GM23338 (cell line): ENCODE measurements at regions not wholly inside any gene's neighbourhood (a gene's known extent, or its start where the extent isn't known, plus 50 kb on each side); places are given as distances from the start of the nearest gene placed in this dataset.

Source experiments
- ATAC-seq: fragments of 200-7000 bp; cut with Tn5 transposase; 3 replicates; pipeline ENCODE4 v1.9.1; 2020
- DNase-seq: peaks from one replicate; pipeline ENCODE4 v3.0.0-alpha.2; 2015; ENCODE audit warnings: low spot score
- H2AFZ ChIP-seq: fragments of 200-600 bp; sonication (generic); 2 replicates; pipeline ENCODE4 v1.8.0; 2016; ENCODE audit warnings: antibody characterized with exemption, mild to moderate bottlenecking, moderate library complexity
- H3F3A ChIP-seq: fragments of 200-600 bp; sonication (generic); replicated peaks from 2 replicates; pipeline ENCODE4 v1.8.0; 2017; ENCODE audit warnings: antibody characterized with exemption, mixed run types, low read depth
- H3K27ac ChIP-seq: fragments of 200-600 bp; sonication (generic); 2 replicates; pipeline ENCODE4 v1.6.1; 2016; ENCODE audit warnings: low read depth
- H3K27me3 ChIP-seq: fragments of 200-600 bp; sonication (generic); 2 replicates; pipeline ENCODE4 v1.8.0; 2016; ENCODE audit warnings: mild to moderate bottlenecking, mixed run types, moderate library complexity; ENCODE audit not compliant: insufficient read depth
- H3K36me3 ChIP-seq: fragments of 200-600 bp; sonication (generic); 2 replicates; pipeline ENCODE4 v1.8.0; 2016; ENCODE audit warnings: mild to moderate bottlenecking; ENCODE audit not compliant: insufficient read depth
- H3K4me1 ChIP-seq: fragments of 200-600 bp; sonication (generic); 2 replicates; pipeline ENCODE4 v1.8.0; 2016; ENCODE audit warnings: mild to moderate bottlenecking, moderate library complexity; ENCODE audit not compliant: insufficient read depth
- H3K4me2 ChIP-seq: fragments of 200-600 bp; sonication (generic); 2 replicates; pipeline ENCODE4 v1.7.1; 2017; ENCODE audit warnings: mixed run types
- H3K4me3 ChIP-seq: fragments of 200-600 bp; sonication (generic); 2 replicates; pipeline ENCODE4 v1.6.1; 2016; ENCODE audit warnings: mixed run types
- H3K79me2 ChIP-seq: fragments of 200-600 bp; sonication (generic); replicated peaks from 2 replicates; pipeline ENCODE4 v1.8.0; 2017; ENCODE audit warnings: mild to moderate bottlenecking; ENCODE audit not compliant: insufficient read depth
- H3K9me2 ChIP-seq: fragments of 200-600 bp; sonication (generic); 2 replicates; pipeline ENCODE4 v1.8.0; 2017; ENCODE audit not compliant: insufficient read depth
- H4K20me1 ChIP-seq: fragments of 200-600 bp; sonication (generic); replicated peaks from 2 replicates; pipeline ENCODE4 v1.8.0; 2017; ENCODE audit warnings: mild to moderate bottlenecking; ENCODE audit not compliant: insufficient read depth
- H3K27ac Mint-ChIP-seq: 2 replicates; pipeline ENCODE4 v1.8.0; 2020; ENCODE audit warnings: inconsistent platforms, mild to moderate bottlenecking, moderate library complexity, mixed read lengths
- H3K27me3 Mint-ChIP-seq: 3 replicates; pipeline ENCODE4 v1.8.0; 2022; ENCODE audit warnings: low read depth, mild to moderate bottlenecking, moderate library complexity, mixed read lengths, inconsistent platforms; ENCODE audit not compliant: insufficient read depth, poor library complexity
- H3K36me3 Mint-ChIP-seq: 3 replicates; pipeline ENCODE4 v1.8.0; 2021; ENCODE audit warnings: low read depth, mild to moderate bottlenecking, inconsistent platforms, moderate library complexity, mixed read lengths
- H3K4me1 Mint-ChIP-seq: 3 replicates; pipeline ENCODE4 v1.8.0; 2020; ENCODE audit warnings: mild to moderate bottlenecking, inconsistent platforms, mixed read lengths
- H3K4me3 Mint-ChIP-seq: 3 replicates; pipeline ENCODE4 v1.8.0; 2021; ENCODE audit warnings: moderate library complexity, mild to moderate bottlenecking, inconsistent platforms, mixed read lengths
- H3K9me3 Mint-ChIP-seq: 3 replicates; pipeline ENCODE4 v1.8.0; 2020; ENCODE audit warnings: moderate library complexity, mild to moderate bottlenecking, inconsistent platforms, mixed read lengths
- CREB1 ChIP-seq: fragments of 250-450 bp; sonication (Bioruptor Pico); IDR thresholded peaks from 2 replicates; pipeline ENCODE4 v1.5.0; 2020; ENCODE audit warnings: low read depth, mild to moderate bottlenecking, moderate library complexity
- CTCF ChIP-seq, 2 experiments: fragments of 200-600 bp in 1 of 2; sonication (generic) in 1 of 2; conservative IDR thresholded peaks; 2 replicates each; pipeline versions ENCODE4 v1.5.1 to v1.6.1; 2016 to 2017; ENCODE audit warnings: antibody characterized with exemption in 2 of 2, low read depth in 2 of 2, mild to moderate bottlenecking in 2 of 2, moderate library complexity in 1 of 2
- ETS1 ChIP-seq: IDR thresholded peaks from 2 replicates; pipeline ENCODE4 v1.6.1; 2016; ENCODE audit warnings: antibody characterized with exemption
- EZH2 ChIP-seq: fragments of 200-600 bp; sonication (generic); IDR thresholded peaks from one replicate; pipeline ENCODE4 v1.8.0; 2017; ENCODE audit warnings: antibody characterized with exemption, mild to moderate bottlenecking, low read depth; ENCODE audit not compliant: unreplicated experiment
- EZH2phosphoT487 ChIP-seq: fragments of 200-600 bp; sonication (generic); IDR thresholded peaks from one replicate; pipeline ENCODE4 v1.8.1; 2018; ENCODE audit warnings: antibody characterized with exemption; ENCODE audit not compliant: unreplicated experiment
- JUNB ChIP-seq: IDR thresholded peaks from one replicate; pipeline ENCODE4 v1.6.1; 2016; ENCODE audit warnings: antibody characterized with exemption; ENCODE audit not compliant: unreplicated experiment
- NANOG ChIP-seq: IDR thresholded peaks from 2 replicates; pipeline ENCODE4 v1.6.1; 2016; ENCODE audit warnings: antibody characterized with exemption, borderline replicate concordance
- POLR2AphosphoS5 ChIP-seq: IDR thresholded peaks from 2 replicates; pipeline ENCODE4 v1.6.1; 2016; ENCODE audit warnings: antibody characterized with exemption, low read depth
- STAT1 ChIP-seq: IDR thresholded peaks from one replicate; pipeline ENCODE4 v1.6.1; 2016; ENCODE audit warnings: antibody characterized with exemption; ENCODE audit not compliant: unreplicated experiment
- ZNF114 ChIP-seq: fragments of 250-450 bp; sonication (Bioruptor Pico); IDR thresholded peaks from 2 replicates; pipeline ENCODE4 v1.5.0; 2020; ENCODE audit warnings: mild to moderate bottlenecking, moderate library complexity
- ZNF331 ChIP-seq: fragments of 250-450 bp; sonication (Bioruptor Pico); IDR thresholded peaks from 2 replicates; pipeline ENCODE4 v1.5.0; 2020; ENCODE audit warnings: low read depth, mild to moderate bottlenecking, moderate library complexity
- TF ChIP-seq, protein P1 (sequence below): IDR thresholded peaks from one replicate; pipeline ENCODE4 v1.6.1; 2018; ENCODE audit warnings: antibody characterized with exemption; ENCODE audit not compliant: unreplicated experiment

DNA sequence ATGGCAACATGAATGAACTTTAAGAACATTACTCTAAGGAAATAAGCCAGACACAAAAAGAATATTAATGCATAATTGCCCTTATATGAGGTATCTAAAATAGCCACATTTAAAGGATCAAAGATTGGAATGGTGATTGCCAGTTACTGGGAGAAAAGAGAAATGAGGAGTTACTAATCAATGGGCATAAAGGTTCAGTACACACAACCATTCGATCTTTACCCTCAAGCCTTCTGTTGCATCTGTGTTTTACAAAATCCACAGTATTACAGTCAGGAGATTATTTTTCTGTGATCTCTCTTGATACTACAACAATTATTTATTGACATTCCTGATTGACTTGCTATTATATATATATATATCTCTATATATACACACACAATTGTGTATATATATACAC lies 310.0 kb upstream of the SLITRK5 start (continued):
- TF ChIP-seq JUNB (no peak), EZH2 (no peak), NANOG (no peak), POLR2AphosphoS5 (no peak), ZNF114 (no peak), ZNF331 (CRISPR knock-in tag) (no peak), STAT1 (no peak)
- TF ChIP-seq, protein P1, sequence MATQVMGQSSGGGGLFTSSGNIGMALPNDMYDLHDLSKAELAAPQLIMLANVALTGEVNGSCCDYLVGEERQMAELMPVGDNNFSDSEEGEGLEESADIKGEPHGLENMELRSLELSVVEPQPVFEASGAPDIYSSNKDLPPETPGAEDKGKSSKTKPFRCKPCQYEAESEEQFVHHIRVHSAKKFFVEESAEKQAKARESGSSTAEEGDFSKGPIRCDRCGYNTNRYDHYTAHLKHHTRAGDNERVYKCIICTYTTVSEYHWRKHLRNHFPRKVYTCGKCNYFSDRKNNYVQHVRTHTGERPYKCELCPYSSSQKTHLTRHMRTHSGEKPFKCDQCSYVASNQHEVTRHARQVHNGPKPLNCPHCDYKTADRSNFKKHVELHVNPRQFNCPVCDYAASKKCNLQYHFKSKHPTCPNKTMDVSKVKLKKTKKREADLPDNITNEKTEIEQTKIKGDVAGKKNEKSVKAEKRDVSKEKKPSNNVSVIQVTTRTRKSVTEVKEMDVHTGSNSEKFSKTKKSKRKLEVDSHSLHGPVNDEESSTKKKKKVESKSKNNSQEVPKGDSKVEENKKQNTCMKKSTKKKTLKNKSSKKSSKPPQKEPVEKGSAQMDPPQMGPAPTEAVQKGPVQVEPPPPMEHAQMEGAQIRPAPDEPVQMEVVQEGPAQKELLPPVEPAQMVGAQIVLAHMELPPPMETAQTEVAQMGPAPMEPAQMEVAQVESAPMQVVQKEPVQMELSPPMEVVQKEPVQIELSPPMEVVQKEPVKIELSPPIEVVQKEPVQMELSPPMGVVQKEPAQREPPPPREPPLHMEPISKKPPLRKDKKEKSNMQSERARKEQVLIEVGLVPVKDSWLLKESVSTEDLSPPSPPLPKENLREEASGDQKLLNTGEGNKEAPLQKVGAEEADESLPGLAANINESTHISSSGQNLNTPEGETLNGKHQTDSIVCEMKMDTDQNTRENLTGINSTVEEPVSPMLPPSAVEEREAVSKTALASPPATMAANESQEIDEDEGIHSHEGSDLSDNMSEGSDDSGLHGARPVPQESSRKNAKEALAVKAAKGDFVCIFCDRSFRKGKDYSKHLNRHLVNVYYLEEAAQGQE: no peak

- no peaks in the 10 kb centered on the region for H4K20me1 ChIP-seq
- no peaks in the 10 kb centered on the region for H3K9me2 ChIP-seq
- no peak for DNase-seq
- Mint-ChIP-seq H3K27me3 (no peaks in the 10 kb centered on the region), H3K4me1 (no peaks in the 10 kb centered on the region), H3K27ac (no peak overlapping the region), H3K4me3 (no peak overlapping the region), H3K36me3 (no peaks in the 10 kb centered on the region; the same call in 2 of the 3 replicates), H3K9me3 (peaks cover 7% of the 10 kb centered on the region; the same call in 2 of the 3 replicates)
- no peaks in the 10 kb centered on the region for H3F3A ChIP-seq
- H3K4me3 ChIP-seq: no peak overlapping the region
- H3K27me3 ChIP-seq: no peaks in the 10 kb centered on the region
- no peaks in the 10 kb centered on the region for H3K79me2 ChIP-seq
- no peaks in the 10 kb centered on the region for H3K36me3 ChIP-seq
- H3K27ac ChIP-seq: no peak overlapping the region
- H3K4me2 ChIP-seq: no peak overlapping the region
- no peaks in the 10 kb centered on the region for H3K4me1 ChIP-seq
- ATAC-seq: no peak
- no peak overlapping the region for H2AFZ ChIP-seq
- no peak for TF ChIP-seq JUNB
- no peak for TF ChIP-seq ETS1
- TF ChIP-seq, protein P1: no peak
- no peak for TF ChIP-seq CREB1 (CRISPR knock-in tag)
- TF ChIP-seq STAT1: no peak
- no peak for TF ChIP-seq NANOG
- no peak for TF ChIP-seq EZH2phosphoT487
- no peak for TF ChIP-seq POLR2AphosphoS5
- TF ChIP-seq ZNF331 (CRISPR knock-in tag): no peak
- TF ChIP-seq EZH2: no peak
- TF ChIP-seq CTCF (conservative IDR thresholded peaks at IDR 0.05; ENCODE audit: low read depth in 2 of 2): no peak
- TF ChIP-seq ZNF114: no peak
These were observed 302.5 kb upstream of the SLITRK5 start for GRCh38 chr13:87368639-87369038.
